ENCODE measurements at regions not wholly inside any gene's neighbourhood (a gene's known extent, or its start where the extent isn't known, plus 50 kb on each side); places are given as distances from the start of the nearest gene placed in this dataset.
"Not testable (repeated sequence)": the region's sequence is repeated elsewhere in the genome, so short reads cannot be mapped to it uniquely, and the experiment has no call there.

- not testable (repeated sequence) for TF ChIP-seq POLR2A (IDR thresholded peaks at IDR 0.05; ENCODE audit: extremely low read depth, insufficient read length); CTCF (IDR thresholded peaks at IDR 0.05; ENCODE audit: low read depth, low read length)
Measured at GRCh38 chr18:4917509-4917908, 279.5 kb downstream of the AKAIN1 start.

Measured in NB4 (cell line).